ENCODE measurements at regions not wholly inside any gene's neighbourhood (a gene's known extent, or its start where the extent isn't known, plus 50 kb on each side); places are given as distances from the start of the nearest gene placed in this dataset.
A peak's percentile ranks its signal among the peaks of the same experiment; 100 is the strongest.

DNA sequence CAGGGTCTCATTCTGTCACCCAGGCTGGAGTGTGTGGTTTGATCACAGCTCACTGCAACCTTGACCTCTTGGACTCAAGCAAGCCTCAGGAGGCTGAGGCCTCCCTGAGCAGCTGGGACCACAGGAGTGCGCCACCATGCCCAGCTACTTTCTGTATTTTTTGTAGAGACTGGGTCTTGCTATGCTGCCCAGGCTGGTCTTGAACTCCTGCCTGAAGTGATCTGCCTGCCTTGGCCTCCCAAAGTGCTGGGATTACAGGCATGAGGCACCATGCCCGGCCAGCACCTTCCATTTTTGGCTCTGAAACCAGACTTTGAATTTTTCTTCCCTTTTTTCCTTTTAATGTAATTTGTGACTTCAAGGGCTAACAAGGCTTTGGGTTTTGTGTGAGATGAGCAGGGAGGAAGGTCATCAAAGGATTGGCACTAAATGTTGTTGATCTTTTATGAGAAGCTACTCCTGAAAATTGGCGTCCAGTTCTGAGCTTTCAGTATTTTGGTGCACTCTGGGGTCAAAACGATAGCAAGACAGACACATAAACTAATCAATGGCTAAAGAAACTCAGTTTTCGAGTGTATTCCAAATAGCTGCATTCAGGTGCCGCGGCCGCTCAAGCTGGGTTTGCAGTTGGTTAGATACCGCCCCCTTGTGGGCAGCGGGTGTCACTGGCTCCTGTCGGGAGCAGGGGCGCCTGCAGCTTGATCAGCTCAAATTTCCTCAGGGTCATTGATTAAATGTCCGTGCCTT is 51.9 kb upstream of the CLMP start:
- H3K4me3 Mint-ChIP-seq (ENCODE audit: low read depth, unreplicated experiment): no peak overlapping the region
- CTCF ChIA-PET: interaction anchor here (1.1 to 2.2 kb wide), 5 partner anchors 14 to 144 kb away, joined by 3 to 17 read pairs (median 12); no protein-coding TSS in a partner anchor
- no peaks in the 10 kb centered on the region for H3K4me1 Mint-ChIP-seq (ENCODE audit: low read depth, unreplicated experiment)
- DNase-seq: peak; percentile 81
- peaks cover 46% of the 10 kb centered on the region for H3K27me3 Mint-ChIP-seq (ENCODE audit: unreplicated experiment)
- H3K27ac Mint-ChIP-seq (ENCODE audit: unreplicated experiment): no peak overlapping the region
- no peaks in the 10 kb centered on the region for H3K9me3 Mint-ChIP-seq (ENCODE audit: low read depth, unreplicated experiment)
- no TSS peak for BruUV-seq (replicated peaks)
- TF ChIP-seq, protein P1, sequence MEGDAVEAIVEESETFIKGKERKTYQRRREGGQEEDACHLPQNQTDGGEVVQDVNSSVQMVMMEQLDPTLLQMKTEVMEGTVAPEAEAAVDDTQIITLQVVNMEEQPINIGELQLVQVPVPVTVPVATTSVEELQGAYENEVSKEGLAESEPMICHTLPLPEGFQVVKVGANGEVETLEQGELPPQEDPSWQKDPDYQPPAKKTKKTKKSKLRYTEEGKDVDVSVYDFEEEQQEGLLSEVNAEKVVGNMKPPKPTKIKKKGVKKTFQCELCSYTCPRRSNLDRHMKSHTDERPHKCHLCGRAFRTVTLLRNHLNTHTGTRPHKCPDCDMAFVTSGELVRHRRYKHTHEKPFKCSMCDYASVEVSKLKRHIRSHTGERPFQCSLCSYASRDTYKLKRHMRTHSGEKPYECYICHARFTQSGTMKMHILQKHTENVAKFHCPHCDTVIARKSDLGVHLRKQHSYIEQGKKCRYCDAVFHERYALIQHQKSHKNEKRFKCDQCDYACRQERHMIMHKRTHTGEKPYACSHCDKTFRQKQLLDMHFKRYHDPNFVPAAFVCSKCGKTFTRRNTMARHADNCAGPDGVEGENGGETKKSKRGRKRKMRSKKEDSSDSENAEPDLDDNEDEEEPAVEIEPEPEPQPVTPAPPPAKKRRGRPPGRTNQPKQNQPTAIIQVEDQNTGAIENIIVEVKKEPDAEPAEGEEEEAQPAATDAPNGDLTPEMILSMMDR (IDR thresholded peaks at IDR 0.05; ENCODE audit: unreplicated experiment): peak; percentile 86
- no peaks in the 10 kb centered on the region for H3K36me3 Mint-ChIP-seq (ENCODE audit: insufficient read depth, unreplicated experiment)
- intact Hi-C loops (cut with micrococcal nuclease; ENCODE audit: unreplicated experiment): loop anchor here (1.0 kb wide), 1 partner anchor 136 kb away; no protein-coding TSS in a partner anchor

DNA sequence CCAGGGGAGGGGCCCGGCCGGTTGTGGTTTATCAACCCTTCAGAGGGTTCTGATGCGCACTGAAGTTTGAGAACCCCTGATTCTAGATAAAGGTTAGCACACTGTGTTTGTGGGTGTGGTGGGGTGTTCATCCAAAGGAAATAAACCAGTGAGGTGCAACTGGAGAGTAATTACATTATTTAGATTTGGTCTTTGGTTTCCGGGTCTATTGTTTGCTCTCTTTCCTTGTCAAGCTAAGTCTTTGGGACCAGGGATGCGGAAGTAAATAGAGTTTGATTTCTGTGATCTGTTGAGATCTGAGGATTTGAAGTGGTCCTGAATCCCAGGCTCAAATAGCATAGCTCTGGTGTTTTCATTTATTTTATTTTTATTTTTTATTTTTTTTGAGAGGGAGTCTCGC is 50.5 kb upstream of the CLMP start:
- no peaks in the 10 kb centered on the region for H3K9me3 Mint-ChIP-seq (ENCODE audit: low read depth, unreplicated experiment)
- CTCF ChIA-PET: interaction anchor here (2.2 kb wide), 1 partner anchor 16 kb away, joined by 11 read pairs; no protein-coding TSS in a partner anchor
- intact Hi-C loops (cut with micrococcal nuclease; ENCODE audit: unreplicated experiment): no loop called here
- peaks cover 33% of the 10 kb centered on the region for H3K27me3 Mint-ChIP-seq (ENCODE audit: unreplicated experiment)
- no peak overlapping the region for H3K4me3 Mint-ChIP-seq (ENCODE audit: low read depth, unreplicated experiment)
- no peak overlapping the region for H3K27ac Mint-ChIP-seq (ENCODE audit: unreplicated experiment)
- H3K36me3 Mint-ChIP-seq (ENCODE audit: insufficient read depth, unreplicated experiment): no peaks in the 10 kb centered on the region
- TF ChIP-seq, protein P1 (IDR thresholded peaks at IDR 0.05; ENCODE audit: unreplicated experiment): no peak
- DNase-seq: no peak
- H3K4me1 Mint-ChIP-seq (ENCODE audit: low read depth, unreplicated experiment): no peaks in the 10 kb centered on the region
- no TSS peak for BruUV-seq (replicated peaks)
